Upper lobe of left lung (tissue), 6 donors: ENCODE measurements at regions not wholly inside any gene's neighbourhood (a gene's known extent, or its start where the extent isn't known, plus 50 kb on each side); places are given as distances from the start of the nearest gene placed in this dataset.
A peak's percentile ranks its signal among the peaks of the same experiment; 100 is the strongest.

Experiments used
- ATAC-seq, 2 donors: fragments of 200-7000 bp; cut with Tn5 transposase; one replicate each; pipeline ENCODE4 v1.9.1; 2022; ENCODE audit warnings: mild to moderate bottlenecking in 2 of 2, moderate library complexity in 2 of 2; ENCODE audit not compliant: low FRiP score in 2 of 2
- DNase-seq, 2 donors: peaks; one replicate each; pipeline ENCODE4 v3.0.0-alpha.2; 2019 to 2020
- H3K27ac ChIP-seq, 4 donors: fragments of 200-600 bp; sonication (generic); one replicate each; pipeline ENCODE4 v1.5.1; 2016 to 2019
- H3K27me3 ChIP-seq, 4 donors: fragments of 200-600 bp; sonication (generic); one replicate each; pipeline ENCODE4 v1.5.1; 2017 to 2019
- H3K36me3 ChIP-seq, 4 donors: fragments of 200-600 bp; sonication (generic); one replicate each; pipeline ENCODE4 v1.5.1; 2016 to 2019
- H3K4me1 ChIP-seq, 4 donors: fragments of 200-600 bp; sonication (generic); one replicate each; pipeline ENCODE4 v1.5.1; 2018 to 2019
- H3K4me3 ChIP-seq, 4 donors: fragments of 200-600 bp; sonication (generic); one replicate each; pipeline ENCODE4 v1.5.1; 2017 to 2019; ENCODE audit warnings: mild to moderate bottlenecking in 2 of 4, moderate library complexity in 1 of 4
- H3K9me3 ChIP-seq, 4 donors: fragments of 200-600 bp; sonication (generic); one replicate each; pipeline ENCODE4 v1.5.1; 2018 to 2019
- CTCF ChIP-seq, 6 experiments: fragments of 450-650 bp in 4 of 6; fragments of 200-600 bp in 2 of 6; sonication (generic) in 2 of 6; IDR thresholded peaks; one replicate each; pipeline ENCODE4 v1.5.1; 2016 to 2019; ENCODE audit warnings: antibody characterized with exemption in 6 of 6
- EP300 ChIP-seq, 4 donors: sonication (generic); formaldehyde crosslinking; IDR thresholded peaks; one replicate each; pipeline ENCODE4 v1.5.1; 2017; ENCODE audit warnings: antibody characterized with exemption in 4 of 4, control low read depth in 2 of 4
- POLR2A ChIP-seq, 4 donors: fragments of 450-650 bp; IDR thresholded peaks; one replicate each; pipeline ENCODE4 v1.5.1; 2016 to 2017; ENCODE audit warnings: antibody characterized with exemption in 4 of 4, mild to moderate bottlenecking in 2 of 4
- POLR2AphosphoS5 ChIP-seq, 2 donors: sonication (generic); formaldehyde crosslinking; IDR thresholded peaks; one replicate each; pipeline ENCODE4 v1.5.1; 2017; ENCODE audit warnings: antibody characterized with exemption in 2 of 2
- WGBS, 2 donors: methylation state at CpG; one replicate each; pipeline ENCODE4 v1.1.5; 2017 to 2018; 5-methylcytosine and 5-hydroxymethylcytosine counted together
- donor health status: DM: no; HTN: no; CAD: no; lungs with moderate emphysema.
- donor health status: DM: no; HTN: yes; CAD: no; lungs with severe emphysema.

- no peak overlapping the region for H3K4me3 ChIP-seq
- WGBS, 2 donors, result 84 to 92% methylated on average over 3 of the region's 3 CpGs
- no peaks in the 10 kb centered on the region for H3K4me1 ChIP-seq
- no peaks in the 10 kb centered on the region for H3K27me3 ChIP-seq
- TF ChIP-seq CTCF (IDR thresholded peaks at IDR 0.05) (no peak), POLR2A (IDR thresholded peaks at IDR 0.05) (no peak), POLR2AphosphoS5 (IDR thresholded peaks at IDR 0.05) (no peak), EP300 (IDR thresholded peaks at IDR 0.05) (no peak)
- DNase-seq, result no peak
- no peaks in the 10 kb centered on the region for H3K36me3 ChIP-seq
- peaks cover 0 to 17% (median 8%) of the 10 kb centered on the region in 4 donors for H3K9me3 ChIP-seq
- peak in 1 of 2 donors; percentile 16 for ATAC-seq
- H3K27ac ChIP-seq, result no peak overlapping the region
Observed at GRCh38 chr3:21174461-21174860, 576.5 kb downstream of the ZNF385D start.

- TF ChIP-seq POLR2A (IDR thresholded peaks at IDR 0.05), result no peak
- TF ChIP-seq EP300 (IDR thresholded peaks at IDR 0.05), result no peak
- TF ChIP-seq POLR2AphosphoS5 (IDR thresholded peaks at IDR 0.05), result no peak
- TF ChIP-seq CTCF (IDR thresholded peaks at IDR 0.05), result no peak
- no peaks in the 10 kb centered on the region for H3K4me1 ChIP-seq
- no peaks in the 10 kb centered on the region for H3K27me3 ChIP-seq
- no peaks in the 10 kb centered on the region for H3K36me3 ChIP-seq
- no peak overlapping the region for H3K27ac ChIP-seq
- ATAC-seq (no peak), DNase-seq (no peak)
- 55 to 72% methylated on average over 1 of the region's 1 CpG for WGBS, 2 donors
- peaks cover 0 to 2% (median 0%) of the 10 kb centered on the region in 4 donors for H3K9me3 ChIP-seq
- H3K4me3 ChIP-seq, result no peak overlapping the region
Observed at GRCh38 chr3:21170964-21171363, 580.0 kb downstream of the ZNF385D start.

GRCh38 chr3:21169948-21170347 lies 581.1 kb downstream of the ZNF385D start:
- no peak for ATAC-seq
- no peak for TF ChIP-seq POLR2AphosphoS5 (IDR thresholded peaks at IDR 0.05)
- TF ChIP-seq POLR2A (IDR thresholded peaks at IDR 0.05), result no peak
- TF ChIP-seq EP300 (IDR thresholded peaks at IDR 0.05), result no peak
- no peak for TF ChIP-seq CTCF (IDR thresholded peaks at IDR 0.05)
- Histone ChIP-seq H3K9me3 (no peaks in the 10 kb centered on the region), H3K4me3 (no peak overlapping the region), H3K27ac (no peak overlapping the region), H3K36me3 (no peaks in the 10 kb centered on the region), H3K27me3 (no peaks in the 10 kb centered on the region), H3K4me1 (no peaks in the 10 kb centered on the region)
- no peak for DNase-seq
- 54 to 60% methylated on average over 3 of the region's 3 CpGs for WGBS, 2 donors

- TF ChIP-seq CTCF (IDR thresholded peaks at IDR 0.05) (no peak), POLR2A (IDR thresholded peaks at IDR 0.05) (no peak), POLR2AphosphoS5 (IDR thresholded peaks at IDR 0.05) (no peak), EP300 (IDR thresholded peaks at IDR 0.05) (no peak)
- DNase-seq, result no peak
- 55 to 63% methylated on average over 2 of the region's 2 CpGs for WGBS, 2 donors
- H3K4me1 ChIP-seq, result no peaks in the 10 kb centered on the region
- no peaks in the 10 kb centered on the region for H3K27me3 ChIP-seq
- no peaks in the 10 kb centered on the region for H3K36me3 ChIP-seq
- ATAC-seq, result no peak
- H3K9me3 ChIP-seq, result no peaks in the 10 kb centered on the region
- no peak overlapping the region for H3K27ac ChIP-seq
- H3K4me3 ChIP-seq, result no peak overlapping the region
Observed at GRCh38 chr3:21168471-21168870, 582.5 kb downstream of the ZNF385D start.

- H3K4me1 ChIP-seq, result no peaks in the 10 kb centered on the region
- no peaks in the 10 kb centered on the region for H3K27me3 ChIP-seq
- no peaks in the 10 kb centered on the region for H3K36me3 ChIP-seq
- no peak overlapping the region for H3K4me3 ChIP-seq
- DNase-seq, result no peak
- no peak for TF ChIP-seq POLR2A (IDR thresholded peaks at IDR 0.05)
- no peak for TF ChIP-seq EP300 (IDR thresholded peaks at IDR 0.05)
- TF ChIP-seq CTCF (IDR thresholded peaks at IDR 0.05), result no peak
- TF ChIP-seq POLR2AphosphoS5 (IDR thresholded peaks at IDR 0.05), result no peak
- ATAC-seq, result no peak
- no peaks in the 10 kb centered on the region for H3K9me3 ChIP-seq
- 70 to 80% methylated on average over 3 of the region's 3 CpGs for WGBS, 2 donors
- H3K27ac ChIP-seq, result no peak overlapping the region
Observed at GRCh38 chr3:21163956-21164355, 587.1 kb downstream of the ZNF385D start.
